Right atrium auricular region (tissue), 2 donors: ENCODE measurements at regions not wholly inside any gene's neighbourhood (a gene's known extent, or its start where the extent isn't known, plus 50 kb on each side); places are given as distances from the start of the nearest gene placed in this dataset.

Experiments used
- DNase-seq: peaks from one replicate; pipeline ENCODE4 v3.0.0-alpha.2; 2019; ENCODE audit warnings: low spot score
- H3K27ac ChIP-seq, 2 donors: fragments of 200-600 bp; sonication (generic); 1 replicate in 1 of 2; 2 replicates in 1 of 2; pipeline ENCODE4 v1.5.1; 2016 to 2019
- H3K27me3 ChIP-seq, 2 donors: fragments of 200-600 bp; sonication (generic); one replicate each; pipeline versions ENCODE4 v1.5.1 to v1.6.0; 2017 to 2019
- H3K36me3 ChIP-seq: fragments of 200-600 bp; sonication (generic); one replicate; pipeline ENCODE4 v1.5.1; 2016
- H3K4me1 ChIP-seq, 2 donors: fragments of 200-600 bp; sonication (generic); one replicate each; pipeline versions ENCODE4 v1.5.1 to v1.6.0; 2017 to 2019
- H3K4me3 ChIP-seq, 2 donors: fragments of 200-600 bp; sonication (generic); 1 replicate in 1 of 2; 2 replicates in 1 of 2; pipeline ENCODE4 v1.5.1; 2017 to 2019; ENCODE audit warnings: mild to moderate bottlenecking in 1 of 2, moderate library complexity in 1 of 2
- H3K9me3 ChIP-seq, 2 donors: fragments of 200-600 bp; sonication (generic); one replicate each; pipeline ENCODE4 v1.5.1; 2019
- CTCF ChIP-seq, 2 donors: fragments of 200-600 bp; sonication (generic); IDR thresholded peaks; one replicate each; pipeline ENCODE4 v1.5.1; 2019; ENCODE audit warnings: antibody characterized with exemption in 2 of 2

GRCh38 chr2:83068714-83069113 is 1390.4 kb downstream of the SUCLG1 start:
- TF ChIP-seq CTCF (IDR thresholded peaks at IDR 0.05), result no peak
- H3K27me3 ChIP-seq, result no peaks in the 10 kb centered on the region

DNA sequence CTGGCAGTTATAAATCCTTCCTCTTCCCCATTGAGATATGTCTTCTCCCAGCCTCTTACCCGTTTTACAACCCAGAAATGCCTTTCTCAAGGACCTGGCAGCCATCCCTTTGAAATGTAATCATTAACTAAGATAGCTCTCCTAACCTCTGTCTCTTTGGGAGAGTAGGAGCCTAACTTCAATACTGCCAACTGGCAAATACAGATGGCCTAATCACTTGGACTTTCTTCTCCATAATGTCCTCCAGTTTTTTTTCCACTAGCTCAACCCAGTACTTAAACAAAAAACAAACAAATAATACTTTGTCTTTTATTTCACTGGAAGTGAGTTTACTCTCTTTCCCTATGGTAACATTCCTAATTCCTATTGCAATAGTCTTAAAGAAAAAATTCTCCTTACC is 1391.1 kb downstream of the SUCLG1 start:
- no peak overlapping the region for H3K27ac ChIP-seq
- H3K27me3 ChIP-seq, result no peaks in the 10 kb centered on the region
- no peaks in the 10 kb centered on the region for H3K36me3 ChIP-seq
- no peak for TF ChIP-seq CTCF (IDR thresholded peaks at IDR 0.05)
- no peak for DNase-seq
- H3K9me3 ChIP-seq, result no peaks in the 10 kb centered on the region
- no peaks in the 10 kb centered on the region for H3K4me1 ChIP-seq
- H3K4me3 ChIP-seq, result no peak overlapping the region

More at GRCh38 chr2:83068714-83069113, 1390.4 kb downstream of the SUCLG1 start:
- H3K27ac ChIP-seq, result no peak overlapping the region
- no peaks in the 10 kb centered on the region for H3K4me1 ChIP-seq
- no peaks in the 10 kb centered on the region for H3K36me3 ChIP-seq
- H3K9me3 ChIP-seq, result no peaks in the 10 kb centered on the region
- DNase-seq, result no peak
- no peak overlapping the region for H3K4me3 ChIP-seq

DNA sequence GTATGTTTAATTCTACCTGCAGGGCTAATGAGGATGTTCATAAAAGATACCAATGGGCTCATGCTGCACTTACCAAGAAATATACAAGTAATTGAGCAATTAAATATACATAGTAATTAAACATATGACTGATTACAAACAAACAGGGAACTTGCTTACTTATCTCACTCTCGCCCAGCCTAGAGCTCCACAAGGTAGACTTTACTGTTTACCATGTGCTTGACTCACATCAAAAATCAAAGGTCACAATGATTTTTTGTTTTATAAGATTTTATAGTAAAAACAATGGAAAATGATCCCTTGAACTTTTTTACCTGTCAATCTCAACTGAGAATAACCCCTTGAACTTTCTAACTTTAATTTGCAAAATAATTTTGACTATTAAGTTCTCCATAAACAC is 1395.1 kb downstream of the SUCLG1 start:
- Histone ChIP-seq H3K27me3 (no peaks in the 10 kb centered on the region), H3K4me1 (no peaks in the 10 kb centered on the region), H3K4me3 (no peak overlapping the region), H3K36me3 (no peaks in the 10 kb centered on the region), H3K9me3 (peaks cover 0 to 2% of the 10 kb centered on the region in 2 donors), H3K27ac (no peak overlapping the region)
- no peak for TF ChIP-seq CTCF (IDR thresholded peaks at IDR 0.05)
- DNase-seq, result no peak

DNA sequence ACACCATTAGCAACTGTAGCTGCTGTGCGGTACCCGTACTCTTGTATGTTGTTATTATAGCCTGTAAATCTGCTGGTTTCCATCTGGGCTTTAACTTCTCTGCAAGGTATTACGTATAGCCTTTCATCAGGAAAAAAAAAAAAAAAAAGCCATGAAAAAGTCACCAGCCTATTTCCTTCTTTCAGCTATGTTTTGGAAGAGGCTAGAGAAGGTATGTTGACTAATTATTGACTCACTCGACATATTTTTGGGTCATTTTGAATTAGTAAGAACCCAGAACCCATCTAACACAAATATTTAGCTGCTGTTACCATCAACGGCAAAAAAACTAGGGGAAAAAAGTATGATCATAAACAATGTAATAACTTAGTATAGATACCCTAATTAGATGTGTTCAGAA is 1395.6 kb downstream of the SUCLG1 start:
- DNase-seq, result no peak
- H3K4me3 ChIP-seq, result no peak overlapping the region
- no peaks in the 10 kb centered on the region for H3K36me3 ChIP-seq
- no peak overlapping the region for H3K27ac ChIP-seq
- no peaks in the 10 kb centered on the region for H3K4me1 ChIP-seq
- TF ChIP-seq CTCF (IDR thresholded peaks at IDR 0.05), result no peak
- H3K9me3 ChIP-seq, result peaks cover 0 to 7% of the 10 kb centered on the region in 2 donors
- no peaks in the 10 kb centered on the region for H3K27me3 ChIP-seq

- Histone ChIP-seq H3K27ac (no peak overlapping the region), H3K36me3 (no peaks in the 10 kb centered on the region), H3K4me3 (no peak overlapping the region), H3K4me1 (no peaks in the 10 kb centered on the region), H3K27me3 (no peaks in the 10 kb centered on the region), H3K9me3 (peaks cover 0 to 13% of the 10 kb centered on the region in 2 donors)
- no peak for DNase-seq
- no peak for TF ChIP-seq CTCF (IDR thresholded peaks at IDR 0.05)
These were observed 1400.4 kb downstream of the SUCLG1 start for GRCh38 chr2:83058683-83059082.

DNA sequence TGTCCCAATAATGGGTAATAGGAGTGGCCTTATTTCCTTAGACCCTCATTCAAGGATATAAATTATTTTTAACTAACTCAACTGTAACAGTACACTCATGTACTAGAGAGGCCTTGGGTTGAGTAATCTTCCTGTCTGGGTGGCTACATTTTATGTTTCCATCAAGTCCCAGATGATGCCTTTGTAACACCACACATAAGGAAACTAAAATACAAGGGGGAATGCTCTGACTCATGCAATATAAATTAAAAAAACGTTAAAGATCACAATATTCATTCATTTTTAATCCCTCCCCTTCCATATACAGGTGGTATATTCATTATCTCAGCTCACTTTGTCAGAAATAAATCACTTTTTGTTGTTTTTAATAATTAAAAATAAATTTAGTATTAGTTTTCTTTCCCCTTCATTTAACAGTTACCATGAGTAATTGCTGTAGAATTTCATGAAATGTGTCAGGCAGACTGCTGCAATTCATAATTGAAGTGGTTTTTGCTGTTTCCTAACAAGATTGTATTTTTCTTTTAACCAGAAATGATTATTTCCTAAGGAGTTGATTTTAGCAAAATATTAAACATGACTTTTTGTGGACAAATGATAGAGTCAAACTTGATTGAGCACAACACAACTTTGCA is 1403.6 kb downstream of the SUCLG1 start:
- no peak overlapping the region for H3K4me3 ChIP-seq
- DNase-seq, result no peak
- H3K27ac ChIP-seq, result no peak overlapping the region
- no peak for TF ChIP-seq CTCF (IDR thresholded peaks at IDR 0.05)
- H3K9me3 ChIP-seq, result peaks cover 0 to 13% of the 10 kb centered on the region in 2 donors
- H3K4me1 ChIP-seq, result no peaks in the 10 kb centered on the region
- H3K27me3 ChIP-seq, result no peaks in the 10 kb centered on the region
- no peaks in the 10 kb centered on the region for H3K36me3 ChIP-seq
